ENCODE measurements at regions not wholly inside any gene's neighbourhood (a gene's known extent, or its start where the extent isn't known, plus 50 kb on each side); places are given as distances from the start of the nearest gene placed in this dataset.

GRCh38 chr12:118467641-118468305 lies 91.4 kb downstream of the SUDS3 start:
- no peak for DNase-seq

DNA sequence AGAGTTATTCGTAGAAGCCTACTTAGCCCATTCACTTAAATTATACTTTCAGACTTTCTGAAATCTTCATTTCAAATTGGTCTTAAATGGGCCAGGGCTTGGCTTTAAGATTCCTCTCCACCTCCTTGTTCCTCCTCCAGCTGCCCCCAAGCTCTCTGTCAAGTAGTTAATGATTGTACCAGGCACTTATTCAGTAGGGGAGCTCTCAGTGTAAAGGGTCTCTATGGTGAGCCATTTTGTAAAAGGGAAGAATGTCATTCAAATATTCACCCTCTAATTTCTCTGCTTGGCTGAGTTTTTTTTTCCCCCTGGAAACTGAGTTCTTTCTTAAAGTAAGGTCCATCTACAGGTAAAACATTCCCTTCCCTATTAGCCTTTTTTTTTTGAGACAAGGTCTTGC lies 96.6 kb downstream of the SUDS3 start:
- no peak for DNase-seq

DNA sequence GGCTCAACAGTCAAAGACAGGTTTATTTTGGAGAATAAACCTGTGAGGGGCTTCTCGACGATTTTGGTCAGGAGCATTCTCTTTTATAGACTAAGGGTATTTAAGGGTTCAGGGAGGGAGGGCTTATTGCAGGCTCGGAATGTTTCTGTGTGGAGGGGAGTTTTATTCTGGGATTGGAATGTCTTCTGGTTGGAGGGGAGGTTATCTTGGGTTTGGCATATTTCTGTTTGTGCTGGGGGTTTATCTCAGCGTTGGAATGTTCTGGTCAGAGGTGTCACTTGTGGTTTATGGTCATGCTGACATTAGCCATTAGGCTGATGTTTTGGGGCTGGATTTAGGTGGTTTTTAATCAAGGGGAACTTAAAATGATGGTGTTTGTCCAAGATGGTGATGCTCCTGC lies 103.9 kb downstream of the SUDS3 start:
- no peak for DNase-seq

- no peak for DNase-seq
Observed at GRCh38 chr12:118488034-118488433, 111.7 kb downstream of the SUDS3 start.

GRCh38 chr12:118493962-118494361 lies 117.6 kb downstream of the SUDS3 start:
- DNase-seq: no peak

GRCh38 chr12:118494776-118495175 lies 118.4 kb downstream of the SUDS3 start:
- no peak for DNase-seq

GRCh38 chr12:118495296-118495695 lies 118.9 kb downstream of the SUDS3 start:
- no peak for DNase-seq

DNA sequence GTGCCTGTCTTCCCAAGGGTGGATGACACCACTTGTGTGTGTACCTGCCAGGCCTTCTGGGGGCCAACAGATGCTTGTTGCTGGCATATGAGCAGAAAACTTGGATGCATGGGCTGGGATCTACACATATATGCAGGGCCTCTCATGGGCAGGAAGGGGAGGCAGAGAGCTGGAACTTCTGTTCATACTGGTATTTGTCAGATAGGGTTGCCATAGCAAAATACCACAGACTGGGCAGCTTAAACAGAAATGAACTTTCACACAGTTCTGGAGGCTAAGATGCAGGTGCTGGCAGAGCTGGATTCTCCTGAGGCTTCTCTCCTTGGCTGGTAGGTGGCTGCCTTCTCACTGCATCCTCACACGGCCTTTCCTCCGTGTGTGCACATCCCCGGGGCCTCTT lies 121.8 kb downstream of the SUDS3 start:
- no peak for DNase-seq

GRCh38 chr12:118500299-118500698 lies 123.9 kb downstream of the SUDS3 start:
- no peak for DNase-seq

DNA sequence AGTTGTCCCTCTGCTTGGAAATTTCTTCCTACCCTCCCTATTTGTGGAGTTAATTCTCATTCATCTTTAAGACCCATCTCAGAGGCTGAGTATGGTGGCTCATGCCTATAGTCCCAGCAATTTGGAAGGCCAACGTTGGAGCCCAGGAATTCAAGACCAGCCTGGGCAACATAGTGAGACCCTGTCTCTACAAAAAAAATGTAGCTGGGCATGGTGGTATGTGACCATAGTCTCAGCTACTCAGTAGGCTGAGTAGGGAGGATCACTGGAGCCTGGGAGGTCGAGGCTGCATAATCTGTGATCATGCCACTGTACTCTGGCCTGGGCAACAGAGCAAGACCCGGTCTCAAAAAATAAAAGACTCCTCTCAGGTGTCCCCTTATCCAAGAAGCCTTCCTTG lies 125.1 kb downstream of the SUDS3 start:
- no peak for DNase-seq

DNA sequence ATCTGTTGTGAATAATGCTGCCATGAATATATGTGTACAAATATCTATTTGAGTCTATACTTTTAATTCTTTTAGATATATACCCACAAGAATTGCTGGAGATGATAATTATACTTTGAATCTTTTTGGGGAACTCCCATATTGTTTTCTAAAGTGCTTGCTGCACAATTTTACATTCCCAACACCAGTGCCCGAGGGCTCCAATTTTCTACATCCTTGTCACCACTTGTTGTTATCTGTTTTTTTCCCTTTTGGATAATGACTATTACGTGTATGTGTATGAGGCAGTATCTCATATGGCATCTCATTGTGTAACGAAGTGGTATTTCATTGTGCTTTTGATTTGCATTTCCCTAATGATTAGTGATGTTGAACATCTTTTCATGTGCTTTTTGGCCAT lies 127.1 kb downstream of the SUDS3 start:
- DNase-seq: no peak

DNA sequence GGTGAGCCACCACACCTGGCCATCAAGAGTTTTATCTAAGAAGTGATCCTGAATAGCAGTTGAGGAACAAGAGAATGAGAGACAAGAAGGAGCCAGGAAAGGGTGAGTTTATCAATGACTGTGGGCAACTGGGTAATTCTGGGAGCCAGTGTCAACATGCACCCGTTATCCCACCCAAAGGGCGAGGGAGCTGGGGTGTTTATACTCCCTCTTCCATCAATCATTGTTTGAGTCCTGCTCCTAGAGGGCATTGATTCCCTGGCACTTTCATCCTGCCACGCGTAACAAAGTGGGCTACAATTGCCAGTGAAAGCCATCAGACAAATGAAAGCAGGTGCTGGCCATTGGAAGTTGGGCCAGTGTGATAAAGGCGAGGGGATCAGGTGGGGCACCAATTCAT lies 136.3 kb downstream of the SUDS3 start:
- DNase-seq: no peak

- DNase-seq: no peak
Observed at GRCh38 chr12:118513611-118514010, 137.3 kb downstream of the SUDS3 start.

GRCh38 chr12:118514297-118514696 lies 137.9 kb downstream of the SUDS3 start:
- no peak for DNase-seq

DNA sequence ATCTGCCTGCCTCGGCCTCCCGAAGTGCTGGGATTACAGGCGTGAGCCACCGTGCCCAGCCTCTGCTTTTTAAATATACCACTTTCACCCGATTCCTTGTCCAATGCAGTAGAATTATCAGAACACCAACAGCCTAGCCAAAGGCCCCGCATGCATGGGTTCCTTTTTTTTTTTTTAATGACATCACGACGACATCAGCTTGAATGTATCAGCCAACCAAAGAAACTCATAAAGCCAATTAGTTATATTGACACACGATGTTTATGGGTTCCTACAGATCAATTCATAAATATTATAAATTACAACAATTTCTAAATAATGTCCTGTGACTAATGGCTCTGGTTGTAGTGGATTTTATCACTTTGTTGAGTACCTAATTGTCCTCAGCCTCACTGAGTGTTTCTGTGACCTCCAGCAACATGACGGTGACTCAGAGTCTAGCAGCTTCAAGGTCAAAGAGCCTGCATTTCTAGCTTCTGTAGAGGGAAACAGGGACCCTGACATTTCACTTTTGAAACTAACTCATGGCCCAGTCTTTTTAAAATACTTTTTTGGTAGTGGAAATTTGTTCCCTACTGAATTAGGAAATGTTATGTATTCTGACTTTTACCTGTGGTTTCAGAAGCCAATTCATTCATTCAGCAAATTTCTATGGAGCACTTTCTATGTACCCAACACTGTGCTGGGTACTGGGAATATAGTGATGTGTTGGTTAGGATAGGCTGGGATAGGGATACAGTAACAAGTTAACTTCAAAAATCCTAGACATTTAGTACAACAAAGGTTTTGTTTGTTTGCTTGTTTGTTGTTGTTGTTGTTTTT lies 144.1 kb downstream of the SUDS3 start:
- DNase-seq: no peak

DNA sequence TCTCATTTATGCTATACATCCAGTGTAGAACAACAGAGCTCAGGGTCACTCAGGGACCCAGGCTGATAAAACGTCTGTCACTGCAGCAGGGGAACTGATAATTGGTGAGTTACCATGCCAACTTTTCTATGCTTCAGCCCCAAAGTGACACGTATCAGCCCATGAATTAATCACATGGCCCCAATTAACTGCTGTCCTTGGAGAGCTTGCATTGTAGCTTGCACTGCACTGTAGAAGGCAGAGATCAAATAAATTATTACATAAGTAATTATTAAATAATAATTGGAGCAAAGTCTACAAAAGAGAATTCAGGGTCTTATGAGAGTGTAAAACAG lies 144.6 kb downstream of the SUDS3 start:
- DNase-seq: no peak

GRCh38 chr12:118524446-118524845 lies 148.1 kb downstream of the SUDS3 start:
- DNase-seq: no peak

GRCh38 chr12:118525216-118525615 lies 148.9 kb downstream of the SUDS3 start:
- no peak for DNase-seq

DNA sequence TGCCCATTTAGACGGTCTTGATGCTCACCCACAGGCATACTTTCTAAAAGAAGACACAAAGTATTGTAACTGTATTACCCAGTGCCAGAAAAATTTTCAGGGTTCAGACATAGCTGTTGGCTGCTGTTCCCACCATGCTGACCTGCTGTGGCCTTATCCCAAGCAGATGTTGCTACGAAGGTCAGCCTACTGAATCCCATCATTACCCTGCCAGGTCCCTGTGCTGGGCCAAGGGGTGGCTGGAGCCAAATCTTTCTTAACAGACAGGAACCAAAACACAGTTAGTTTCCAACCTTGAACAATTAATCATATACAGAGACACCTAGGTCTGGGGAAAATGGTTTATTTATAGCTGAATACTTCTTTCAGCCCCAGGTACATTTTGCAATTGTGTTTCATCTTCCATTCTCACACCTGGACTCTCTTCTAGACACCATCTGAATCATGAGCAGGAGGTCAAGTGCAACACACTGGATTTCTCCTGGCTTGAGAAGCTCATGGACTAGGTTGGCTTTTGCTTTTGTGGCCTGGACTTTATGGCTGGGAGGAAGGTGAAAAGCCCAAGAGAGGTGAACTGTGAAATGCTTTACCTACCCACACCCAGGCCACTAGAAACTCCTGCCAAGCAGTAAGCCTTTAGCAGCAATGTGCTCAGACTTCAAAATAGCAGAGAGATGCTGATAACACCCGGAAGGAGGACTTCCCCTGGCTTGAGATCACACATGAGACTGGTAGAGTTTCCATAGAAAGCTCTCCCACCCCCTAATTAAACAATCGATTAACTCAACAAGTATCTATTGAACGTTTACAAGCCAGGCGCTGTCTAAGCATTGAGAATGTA lies 150.1 kb downstream of the SUDS3 start:
- no peak for DNase-seq

DNA sequence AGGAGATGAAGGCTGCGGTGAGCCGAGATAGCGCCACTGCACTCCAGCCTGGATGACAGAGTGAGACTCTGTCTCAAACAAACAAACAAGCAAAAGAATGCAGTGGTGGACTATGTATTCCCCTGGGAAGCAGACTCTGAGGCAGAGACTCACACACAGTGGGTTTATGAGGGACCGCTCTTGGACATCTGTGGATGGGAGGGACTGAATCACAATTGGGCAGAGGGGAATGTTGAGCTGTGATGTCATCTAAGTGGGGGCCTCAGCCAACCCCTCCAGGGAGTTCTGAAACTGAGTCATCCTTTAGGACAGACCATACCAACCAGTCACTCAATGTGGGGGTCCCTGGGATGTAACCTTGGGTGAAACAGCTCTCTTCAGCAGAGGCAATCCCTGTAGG lies 151.0 kb downstream of the SUDS3 start:
- DNase-seq: no peak

GRCh38 chr12:118528625-118529024 lies 152.3 kb downstream of the SUDS3 start:
- DNase-seq: no peak

DNA sequence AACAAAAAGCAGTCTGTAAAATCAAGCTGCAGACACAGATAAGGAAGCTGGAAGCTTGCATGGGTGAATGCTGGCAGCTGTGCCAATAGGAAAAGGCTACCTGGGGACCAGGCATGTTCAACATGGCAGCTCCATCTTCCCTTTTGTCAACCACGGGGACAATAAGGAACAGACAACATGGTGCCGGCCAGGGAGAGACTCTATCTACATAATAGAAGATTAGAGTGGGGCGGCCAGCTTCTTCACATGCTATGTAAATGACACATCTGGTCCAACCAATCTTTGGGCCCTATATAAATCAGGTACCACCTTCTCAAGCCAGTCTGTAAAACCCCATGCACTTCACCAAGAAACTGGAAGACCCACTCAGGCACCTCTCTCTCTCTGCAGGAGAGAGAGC lies 157.6 kb downstream of the SUDS3 start:
- DNase-seq: no peak

- DNase-seq: no peak
Observed at GRCh38 chr12:118536306-118536906, 160.1 kb downstream of the SUDS3 start.

Data from skin of body (tissue), 1 donor.